ENCODE measurements at regions not wholly inside any gene's neighbourhood (a gene's known extent, or its start where the extent isn't known, plus 50 kb on each side); places are given as distances from the start of the nearest gene placed in this dataset.
A peak's percentile ranks its signal among the peaks of the same experiment; 100 is the strongest.

- Histone ChIP-seq H3K9me3 (replicated peaks) (no peaks in the 10 kb centered on the region), H3K4me3 (peak overlapping the region; percentile 92), H3K27ac (replicated peaks) (peak overlapping the region; percentile 97), H3K36me3 (peaks cover 5% of the 10 kb centered on the region), H3K27me3 (ENCODE audit: low read depth) (no peaks in the 10 kb centered on the region), H3K4me1 (peaks cover 48% of the 10 kb centered on the region)
- no peak for TF ChIP-seq CTCF (IDR thresholded peaks at IDR 0.05; ENCODE audit: borderline replicate concordance)
- peak; percentile 52 for DNase-seq
- intact Hi-C loops (cut with micrococcal nuclease): no loop called here
Measured at GRCh38 chr6:27838945-27839625, 73.1 kb downstream of the OR2B2 start.

- no peaks in the 10 kb centered on the region for H3K9me3 ChIP-seq (replicated peaks)
- H3K27me3 ChIP-seq (ENCODE audit: low read depth): no peaks in the 10 kb centered on the region
- H3K4me1 ChIP-seq: peaks cover 48% of the 10 kb centered on the region
- peak; percentile 31 for TF ChIP-seq CTCF (IDR thresholded peaks at IDR 0.05; ENCODE audit: borderline replicate concordance)
- peaks cover 12% of the 10 kb centered on the region for H3K36me3 ChIP-seq
- peak overlapping the region; percentile 92 for H3K4me3 ChIP-seq
- intact Hi-C loops (cut with micrococcal nuclease): no loop called here
- peak; percentile 58 for DNase-seq
- H3K27ac ChIP-seq (replicated peaks): peak overlapping the region; percentile 97
Measured at GRCh38 chr6:27838058-27838944, 73.9 kb downstream of the OR2B2 start.

- DNase-seq: no peak
- H3K36me3 ChIP-seq: peaks cover 12% of the 10 kb centered on the region
- TF ChIP-seq CTCF (IDR thresholded peaks at IDR 0.05; ENCODE audit: borderline replicate concordance): no peak
- H3K4me3 ChIP-seq: peak overlapping the region; percentile 92
- intact Hi-C loops (cut with micrococcal nuclease): no loop called here
- no peaks in the 10 kb centered on the region for H3K27me3 ChIP-seq (ENCODE audit: low read depth)
- peaks cover 48% of the 10 kb centered on the region for H3K4me1 ChIP-seq
- peak overlapping the region; percentile 97 for H3K27ac ChIP-seq (replicated peaks)
- no peaks in the 10 kb centered on the region for H3K9me3 ChIP-seq (replicated peaks)
Measured at GRCh38 chr6:27837625-27838057, 74.6 kb downstream of the OR2B2 start.

GRCh38 chr6:27836783-27837624 lies 75.2 kb downstream of the OR2B2 start:
- peaks cover 11% of the 10 kb centered on the region for H3K36me3 ChIP-seq
- H3K4me3 ChIP-seq: peak overlapping the region; percentile 92
- H3K27me3 ChIP-seq (ENCODE audit: low read depth): no peaks in the 10 kb centered on the region
- intact Hi-C loops (cut with micrococcal nuclease): no loop called here
- no peaks in the 10 kb centered on the region for H3K9me3 ChIP-seq (replicated peaks)
- H3K4me1 ChIP-seq: peaks cover 48% of the 10 kb centered on the region
- DNase-seq: no peak
- H3K27ac ChIP-seq (replicated peaks): peak overlapping the region; percentile 97
- no peak for TF ChIP-seq CTCF (IDR thresholded peaks at IDR 0.05; ENCODE audit: borderline replicate concordance)

GRCh38 chr6:27836141-27836782 lies 75.9 kb downstream of the OR2B2 start:
- Histone ChIP-seq H3K4me1 (peaks cover 48% of the 10 kb centered on the region), H3K36me3 (peaks cover 7% of the 10 kb centered on the region), H3K27ac (replicated peaks) (peak overlapping the region; percentile 97), H3K9me3 (replicated peaks) (no peaks in the 10 kb centered on the region), H3K27me3 (ENCODE audit: low read depth) (no peaks in the 10 kb centered on the region), H3K4me3 (peak overlapping the region; percentile 92)
- no peak for DNase-seq
- no peak for TF ChIP-seq CTCF (IDR thresholded peaks at IDR 0.05; ENCODE audit: borderline replicate concordance)
- intact Hi-C loops (cut with micrococcal nuclease): no loop called here
